CD4-positive, alpha-beta T cell (primary cell): ENCODE measurements at regions not wholly inside any gene's neighbourhood (a gene's known extent, or its start where the extent isn't known, plus 50 kb on each side); places are given as distances from the start of the nearest gene placed in this dataset.

Source experiments
- ATAC-seq: fragments of 200-7000 bp; cut with Tn5 transposase; one replicate; pipeline ENCODE4 v1.10.0; 2022; ENCODE audit warnings: mild to moderate bottlenecking; ENCODE audit not compliant: poor library complexity
- CTCF ChIA-PET: fragments of 350-600 bp; sonication (Branson Sonifier 250); formaldehyde crosslinking; loops from one replicate; lab custom pipeline; 2021; ENCODE audit warnings: antibody characterized with exemption, inconsistent platforms; lab: Charles Lee
- POLR2A ChIA-PET: fragments of 350-600 bp; sonication (Branson Sonifier 250); formaldehyde crosslinking; loops from one replicate; lab custom pipeline; 2021; ENCODE audit warnings: antibody characterized with exemption, inconsistent platforms; lab: Charles Lee
- DNase-seq, 14 experiments: peaks; one replicate each; pipeline ENCODE4 v3.0.0-alpha.2; 2013 to 2020; ENCODE audit warnings: mixed read lengths in 2 of 14
- H3K27ac ChIP-seq, 2 donors: one replicate each; pipeline versions ENCODE4 v1.5.1 to v1.7.0; 2013; ENCODE audit warnings: low read length in 2 of 2, low read depth in 1 of 2, mild to moderate bottlenecking in 1 of 2
- H3K27me3 ChIP-seq, 2 experiments: 1 replicate in 1 of 2; 2 replicates in 1 of 2; pipeline versions ENCODE4 v1.6.1 to v1.7.0; 2013; ENCODE audit warnings: low read length in 2 of 2, control low read depth in 1 of 2, mild to moderate bottlenecking in 1 of 2, moderate library complexity in 1 of 2; ENCODE audit not compliant: insufficient read depth in 2 of 2, control insufficient read depth in 1 of 2
- H3K36me3 ChIP-seq: one replicate; pipeline ENCODE4 v1.6.1; 2013; ENCODE audit warnings: low read length, control low read depth; ENCODE audit not compliant: insufficient read depth
- H3K4me1 ChIP-seq: one replicate; pipeline ENCODE4 v1.6.1; 2013; ENCODE audit warnings: low read length, control low read depth; ENCODE audit not compliant: insufficient read depth
- H3K4me3 ChIP-seq: one replicate; pipeline ENCODE4 v1.5.1; 2013; ENCODE audit warnings: mild to moderate bottlenecking, low read length, moderate library complexity
- H3K9me3 ChIP-seq, 2 experiments: 1 replicate in 1 of 2; 2 replicates in 1 of 2; pipeline versions ENCODE4 v1.6.1 to v1.7.0; 2013; ENCODE audit warnings: low read length in 2 of 2, mild to moderate bottlenecking in 2 of 2, control low read depth in 1 of 2, moderate library complexity in 1 of 2; ENCODE audit not compliant: control insufficient read depth in 1 of 2, insufficient read depth in 1 of 2
- H3K27ac Mint-ChIP-seq: one replicate; pipeline ENCODE4 v1.8.0; 2020; ENCODE audit warnings: mixed read lengths
- H3K27me3 Mint-ChIP-seq: one replicate; pipeline ENCODE4 v1.8.0; 2021; ENCODE audit warnings: mixed read lengths
- H3K36me3 Mint-ChIP-seq: one replicate; pipeline ENCODE4 v1.8.0; 2021; ENCODE audit warnings: low read depth, mixed read lengths
- H3K4me1 Mint-ChIP-seq: one replicate; pipeline ENCODE4 v1.8.0; 2021; ENCODE audit warnings: low read depth, mixed read lengths
- H3K4me3 Mint-ChIP-seq: one replicate; pipeline ENCODE4 v1.8.0; 2020; ENCODE audit warnings: mild to moderate bottlenecking, mixed read lengths
- H3K9me3 Mint-ChIP-seq: one replicate; pipeline ENCODE4 v1.8.0; 2020; ENCODE audit warnings: mixed read lengths
- intact Hi-C, 2 experiments: fragments of 100-400 bp; cut with DNase I in 1 of 2; cut with micrococcal nuclease in 1 of 2; formaldehyde crosslinking; loops; one replicate each; pipeline versions ENCODE4 v1.15.1 to v1.9.0; 2023 to 2025; cut with DNase I, micrococcal nuclease
- TF ChIP-seq, protein P1 (sequence below): fragments of 200-600 bp; IDR thresholded peaks from one replicate; pipeline ENCODE4 v1.8.0; 2022; ENCODE audit warnings: antibody characterized with exemption, mild to moderate bottlenecking

GRCh38 chr14:43914041-43914693 lies 592.9 kb downstream of the FSCB start:
- Mint-ChIP-seq H3K27ac (no peak overlapping the region), H3K4me1 (no peaks in the 10 kb centered on the region), H3K36me3 (no peaks in the 10 kb centered on the region), H3K9me3 (peaks cover 7% of the 10 kb centered on the region), H3K4me3 (no peak overlapping the region), H3K27me3 (no peaks in the 10 kb centered on the region)
- ChIA-PET CTCF (no interaction called here), POLR2A (no interaction called here)
- Histone ChIP-seq H3K27me3 (no peaks in the 10 kb centered on the region), H3K4me3 (no peak overlapping the region), H3K4me1 (no peaks in the 10 kb centered on the region), H3K27ac (no peak overlapping the region), H3K36me3 (no peaks in the 10 kb centered on the region), H3K9me3 (peaks cover 0 to 11% of the 10 kb centered on the region in 2 experiments)
- intact Hi-C loops, result no loop called here
- DNase-seq (no peak), ATAC-seq (no peak)
- TF ChIP-seq, protein P1, sequence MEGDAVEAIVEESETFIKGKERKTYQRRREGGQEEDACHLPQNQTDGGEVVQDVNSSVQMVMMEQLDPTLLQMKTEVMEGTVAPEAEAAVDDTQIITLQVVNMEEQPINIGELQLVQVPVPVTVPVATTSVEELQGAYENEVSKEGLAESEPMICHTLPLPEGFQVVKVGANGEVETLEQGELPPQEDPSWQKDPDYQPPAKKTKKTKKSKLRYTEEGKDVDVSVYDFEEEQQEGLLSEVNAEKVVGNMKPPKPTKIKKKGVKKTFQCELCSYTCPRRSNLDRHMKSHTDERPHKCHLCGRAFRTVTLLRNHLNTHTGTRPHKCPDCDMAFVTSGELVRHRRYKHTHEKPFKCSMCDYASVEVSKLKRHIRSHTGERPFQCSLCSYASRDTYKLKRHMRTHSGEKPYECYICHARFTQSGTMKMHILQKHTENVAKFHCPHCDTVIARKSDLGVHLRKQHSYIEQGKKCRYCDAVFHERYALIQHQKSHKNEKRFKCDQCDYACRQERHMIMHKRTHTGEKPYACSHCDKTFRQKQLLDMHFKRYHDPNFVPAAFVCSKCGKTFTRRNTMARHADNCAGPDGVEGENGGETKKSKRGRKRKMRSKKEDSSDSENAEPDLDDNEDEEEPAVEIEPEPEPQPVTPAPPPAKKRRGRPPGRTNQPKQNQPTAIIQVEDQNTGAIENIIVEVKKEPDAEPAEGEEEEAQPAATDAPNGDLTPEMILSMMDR, result no peak

DNA sequence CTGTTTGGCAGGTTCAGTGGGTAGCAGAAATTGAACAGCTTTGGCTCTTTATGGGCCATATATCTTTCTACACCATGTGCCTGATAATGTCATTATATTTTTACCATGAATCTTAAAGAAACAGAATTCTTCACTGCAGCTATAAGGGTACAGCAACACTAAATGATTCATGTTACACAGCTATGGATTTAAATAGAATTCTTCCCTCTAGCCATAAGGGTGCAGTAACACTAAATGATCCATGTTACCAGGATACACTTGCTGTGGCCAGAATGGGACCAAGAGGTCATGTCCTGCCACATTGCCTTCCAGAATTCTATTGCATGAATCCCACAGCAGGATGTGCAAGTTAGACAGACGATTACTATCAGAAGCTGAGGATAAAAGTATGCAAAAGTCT lies 603.9 kb downstream of the FSCB start:
- H3K36me3 Mint-ChIP-seq, result no peaks in the 10 kb centered on the region
- H3K9me3 Mint-ChIP-seq, result peaks cover 6% of the 10 kb centered on the region
- no peak overlapping the region for H3K4me3 Mint-ChIP-seq
- no peak overlapping the region for H3K4me3 ChIP-seq
- ChIA-PET CTCF (no interaction called here), POLR2A (no interaction called here)
- H3K4me1 ChIP-seq, result no peaks in the 10 kb centered on the region
- TF ChIP-seq, protein P1, result no peak
- DNase-seq (no peak), ATAC-seq (no peak)
- H3K36me3 ChIP-seq, result no peaks in the 10 kb centered on the region
- no peak overlapping the region for H3K27ac ChIP-seq
- intact Hi-C loops, result no loop called here
- H3K27me3 ChIP-seq, result no peaks in the 10 kb centered on the region
- no peaks in the 10 kb centered on the region for H3K4me1 Mint-ChIP-seq
- no peaks in the 10 kb centered on the region for H3K9me3 ChIP-seq
- H3K27me3 Mint-ChIP-seq, result no peaks in the 10 kb centered on the region
- H3K27ac Mint-ChIP-seq, result no peak overlapping the region

DNA sequence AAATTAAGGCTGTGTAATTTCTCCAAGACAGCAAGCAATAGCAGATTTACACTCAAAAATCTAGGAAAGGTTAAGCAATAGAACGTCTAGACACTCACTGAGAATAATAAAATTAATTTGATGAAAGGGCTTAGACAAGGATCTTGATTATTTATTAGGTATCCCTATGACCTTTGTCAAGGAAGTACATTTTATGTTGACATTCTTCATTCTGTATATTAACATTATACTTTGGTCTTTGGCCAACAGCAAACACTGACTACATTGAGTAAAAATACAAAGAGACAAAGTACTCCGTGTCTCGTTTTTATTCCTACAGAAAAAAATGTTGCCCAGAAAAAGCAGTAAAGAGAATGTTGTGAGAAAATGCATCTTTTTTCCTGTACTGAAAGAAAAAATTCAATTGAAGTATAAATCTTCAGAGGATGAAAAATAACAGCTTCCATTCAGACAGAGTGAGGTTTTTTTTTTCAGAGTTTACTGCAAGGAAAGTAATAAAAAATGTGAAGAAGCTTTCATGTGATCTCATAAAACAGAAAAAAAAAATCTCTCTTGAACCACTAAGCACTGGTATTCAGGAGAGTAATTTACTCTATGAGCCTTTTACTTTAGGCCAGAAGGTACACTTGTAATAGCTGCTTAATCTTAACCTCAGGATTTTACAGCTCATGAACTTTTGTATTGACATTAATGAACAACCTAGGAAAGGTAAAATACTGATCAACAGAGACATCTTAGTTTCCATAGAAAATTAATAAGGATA lies 605.0 kb downstream of the FSCB start:
- Histone ChIP-seq H3K4me3 (no peak overlapping the region), H3K36me3 (no peaks in the 10 kb centered on the region), H3K27me3 (no peaks in the 10 kb centered on the region), H3K9me3 (no peaks in the 10 kb centered on the region), H3K27ac (no peak overlapping the region), H3K4me1 (no peaks in the 10 kb centered on the region)
- Mint-ChIP-seq H3K27ac (no peak overlapping the region), H3K9me3 (peaks cover 6% of the 10 kb centered on the region), H3K4me3 (no peak overlapping the region), H3K27me3 (no peaks in the 10 kb centered on the region), H3K36me3 (no peaks in the 10 kb centered on the region), H3K4me1 (no peaks in the 10 kb centered on the region)
- POLR2A ChIA-PET, result no interaction called here
- TF ChIP-seq, protein P1, result no peak
- DNase-seq (no peak), ATAC-seq (no peak)
- intact Hi-C loops, result no loop called here
- CTCF ChIA-PET, result no interaction called here
